ENCODE measurements at regions not wholly inside any gene's neighbourhood (a gene's known extent, or its start where the extent isn't known, plus 50 kb on each side); places are given as distances from the start of the nearest gene placed in this dataset.

GRCh38 chr6:79764747-79765146 lies 133.6 kb downstream of the SH3BGRL2 start:
- peaks cover 4 to 22% (median 8%) of the 10 kb centered on the region in 3 experiments; a peak in 5 of 7 replicates for H3K36me3 Mint-ChIP-seq (ENCODE audit: insufficient read depth in 1 of 3, low read depth in 3 of 3)
- Histone ChIP-seq H3K4me2 (ENCODE audit: insufficient read depth, insufficient read length, low read length) (no peak overlapping the region), H2BK120ac (ENCODE audit: low read depth, low read length, poor library complexity, severe bottlenecking) (no peak overlapping the region), H3T11ph (ENCODE audit: low read length) (no peak overlapping the region), H2BK15ac (ENCODE audit: low read depth, low read length) (no peak overlapping the region; the same call in 1 of the 2 replicates), H2BK5ac (ENCODE audit: insufficient read length, low read length) (no peak overlapping the region), H3K56ac (ENCODE audit: insufficient read length, low read depth, low read length) (no peak overlapping the region), H3K79me2 (ENCODE audit: insufficient read depth, low read length) (no peaks in the 10 kb centered on the region), H3K23me2 (ENCODE audit: insufficient read length, low read depth, low read length, poor library complexity, severe bottlenecking) (no peaks in the 10 kb centered on the region), H3K9ac (ENCODE audit: extremely low read depth, insufficient read length, low read length) (no peak overlapping the region), H4K20me1 (ENCODE audit: control insufficient read depth, insufficient read depth, insufficient read length) (no peaks in the 10 kb centered on the region), H3K4ac (ENCODE audit: low read depth, low read length) (no peak overlapping the region), H3K79me1 (ENCODE audit: insufficient read depth, low read depth, low read length, poor library complexity, severe bottlenecking) (no peaks in the 10 kb centered on the region), H2AK5ac (ENCODE audit: insufficient read length, low read length) (no peak overlapping the region), H3K27ac (ENCODE audit: insufficient read length, low read depth, low read length) (no peak overlapping the region), H4K8ac (replicated peaks; ENCODE audit: insufficient read length, low read depth, low read length) (no peak overlapping the region), H2BK20ac (ENCODE audit: low read depth, low read length, poor library complexity, severe bottlenecking) (no peak overlapping the region), H4K5ac (ENCODE audit: insufficient read length, low read depth, low read length) (no peak overlapping the region), H3K14ac (ENCODE audit: insufficient read depth, low read length) (no peak overlapping the region), H3K23ac (ENCODE audit: insufficient read length, low read depth, low read length) (no peak overlapping the region), H2BK12ac (ENCODE audit: insufficient read length, low read depth, low read length) (no peak overlapping the region), H3K9me3 (ENCODE audit: control insufficient read depth, low read depth, low read length) (no peaks in the 10 kb centered on the region), H2AFZ (ENCODE audit: low read length) (no peak overlapping the region), H3K18ac (ENCODE audit: insufficient read length, low read depth, low read length) (no peak overlapping the region), H3K4me1 (ENCODE audit: insufficient read depth, low read length) (no peaks in the 10 kb centered on the region), H4K91ac (ENCODE audit: insufficient read length, low read depth, low read length) (no peak overlapping the region), H3K27me3 (ENCODE audit: insufficient read depth, low read length) (no peaks in the 10 kb centered on the region)
- no peaks in the 10 kb centered on the region for H3K4me1 Mint-ChIP-seq
- H3K27ac Mint-ChIP-seq, result no peak overlapping the region; a peak in 1 of 7 replicates
- no peak overlapping the region for H3K4me3 Mint-ChIP-seq
- DNase-seq, result no peak
- peaks cover 21 to 30% of the 10 kb centered on the region in 2 experiments for H3K9me3 Mint-ChIP-seq
- no CpG with 5 or more reads among the region's 8 CpGs for WGBS (ENCODE audit: extremely low coverage, insufficient read length, low lambda C conversion rate)
- TF ChIP-seq CTCF (conservative IDR thresholded peaks at IDR 0.05), result no peak
- H3K27me3 Mint-ChIP-seq (ENCODE audit: low read depth), result no peaks in the 10 kb centered on the region

Data from H9 (cell line).